ENCODE measurements at regions not wholly inside any gene's neighbourhood (a gene's known extent, or its start where the extent isn't known, plus 50 kb on each side); places are given as distances from the start of the nearest gene placed in this dataset.
"Not testable (repeated sequence)": the region's sequence is repeated elsewhere in the genome, so short reads cannot be mapped to it uniquely, and the experiment has no call there.

DNA sequence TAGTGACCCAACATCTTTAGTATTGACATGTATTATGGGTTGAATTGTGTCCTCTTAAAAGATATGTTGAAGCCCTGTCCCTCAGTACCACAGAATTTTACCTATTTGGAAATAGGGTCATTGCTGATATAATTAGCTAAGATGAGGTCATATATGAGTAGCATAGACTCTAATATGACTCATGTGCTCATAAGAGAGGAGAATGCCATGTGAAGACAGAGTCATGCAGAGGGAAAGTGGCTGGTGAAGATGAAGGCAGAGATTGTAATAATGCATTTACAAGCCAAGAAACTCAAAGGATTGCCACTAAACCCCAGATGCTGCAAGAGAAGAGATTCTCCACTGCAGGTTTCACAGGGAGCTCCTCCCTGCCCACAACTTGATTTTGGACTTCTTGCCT lies 496.4 kb downstream of the KIF20B start:
- no peak for DNase-seq

GRCh38 chr10:90199093-90199492 lies 497.7 kb downstream of the KIF20B start:
- DNase-seq, result no peak

- DNase-seq, result no peak
These were observed 498.1 kb downstream of the KIF20B start for GRCh38 chr10:90199513-90199912.

DNA sequence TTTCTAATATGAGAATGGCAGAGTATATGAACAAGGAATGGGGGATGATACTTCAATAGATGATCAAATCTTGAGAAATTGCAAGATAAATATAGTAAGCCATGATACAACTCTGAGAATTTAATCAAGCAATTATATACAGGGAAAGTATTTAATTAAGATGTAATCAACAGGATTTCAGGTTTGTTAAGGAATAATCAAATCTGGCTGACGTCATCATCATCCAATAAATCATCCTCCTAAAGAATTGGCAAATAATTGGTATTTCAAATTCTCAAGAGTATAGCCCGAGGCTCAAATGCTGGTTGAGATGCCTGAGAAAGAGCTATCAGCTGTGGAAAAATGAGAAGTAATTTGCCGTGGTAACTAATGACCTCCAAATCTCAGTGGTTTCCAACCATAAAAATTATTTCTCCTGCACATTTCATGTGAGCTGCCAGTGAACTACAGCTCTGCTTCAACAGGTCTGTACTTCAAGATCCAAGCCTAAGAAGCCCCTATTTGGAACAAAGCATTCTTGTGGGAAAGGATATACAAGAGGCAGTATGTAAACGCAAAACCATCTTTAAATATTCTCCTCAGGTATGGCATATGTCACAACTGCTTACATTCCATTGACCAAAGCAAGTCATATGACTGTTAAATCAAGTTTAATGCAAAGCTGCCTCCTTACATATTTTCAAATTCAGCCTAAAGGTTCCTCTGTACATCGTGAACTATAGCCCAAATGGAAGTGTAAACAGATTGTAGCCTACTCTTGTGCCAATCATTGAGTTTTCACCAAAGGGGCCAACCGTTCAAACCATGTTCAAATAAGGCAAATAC lies 503.0 kb downstream of the KIF20B start:
- no peak for DNase-seq

DNA sequence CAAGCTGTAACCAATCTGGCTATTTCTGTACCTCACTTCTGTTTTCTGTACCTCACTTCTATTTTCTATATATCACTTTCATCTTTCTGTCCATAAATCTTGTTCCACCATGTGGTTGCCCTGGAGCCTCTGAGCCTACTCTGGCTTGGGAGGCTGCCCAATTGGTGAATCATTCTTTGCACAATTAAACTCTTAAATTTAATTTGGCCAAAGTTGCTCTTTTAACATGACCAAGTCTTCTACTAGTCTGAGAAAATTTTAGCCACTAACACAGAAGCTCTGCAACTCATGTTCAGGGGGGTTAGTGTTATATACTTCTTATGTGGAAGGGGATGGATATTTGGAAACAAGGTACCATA lies 503.5 kb downstream of the KIF20B start:
- DNase-seq, result no peak

DNA sequence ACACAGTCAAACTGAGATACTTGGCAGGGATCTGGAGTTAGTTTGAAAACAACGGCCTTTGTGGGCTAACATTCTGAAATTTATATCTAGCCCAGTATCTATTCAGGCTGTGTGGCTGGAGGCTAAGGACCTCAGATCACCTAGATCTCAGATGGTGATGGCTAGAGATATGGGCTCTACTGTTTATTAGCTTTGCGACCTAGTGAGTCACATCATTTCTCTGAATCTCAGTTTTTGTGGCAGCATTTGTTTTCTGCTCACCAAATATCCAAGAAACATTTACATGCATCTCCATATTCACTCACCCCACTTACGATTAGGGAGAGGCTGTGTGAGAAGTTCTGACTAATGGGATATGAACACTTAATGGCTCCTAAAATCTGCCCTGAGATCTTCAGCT lies 503.9 kb downstream of the KIF20B start:
- no peak for DNase-seq

DNA sequence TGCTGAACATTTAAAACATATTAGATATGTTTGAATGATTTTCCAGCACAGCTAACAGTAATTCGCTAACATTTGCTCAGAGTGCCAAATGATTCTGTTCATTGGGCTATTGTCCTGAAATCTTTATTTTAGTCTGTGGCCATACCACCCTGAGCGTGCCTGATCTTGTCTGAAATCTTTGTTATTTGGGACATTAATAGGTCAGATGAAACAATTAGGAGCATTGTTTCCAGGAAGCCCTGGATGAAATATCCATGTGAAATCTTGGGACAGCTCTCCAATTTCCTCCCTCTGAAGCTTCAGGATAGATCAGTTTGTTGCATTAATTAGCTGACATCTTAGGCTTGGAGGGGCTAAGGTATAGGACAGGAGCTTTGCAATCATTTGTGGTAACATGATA lies 512.0 kb downstream of the KIF20B start:
- DNase-seq, result no peak

DNA sequence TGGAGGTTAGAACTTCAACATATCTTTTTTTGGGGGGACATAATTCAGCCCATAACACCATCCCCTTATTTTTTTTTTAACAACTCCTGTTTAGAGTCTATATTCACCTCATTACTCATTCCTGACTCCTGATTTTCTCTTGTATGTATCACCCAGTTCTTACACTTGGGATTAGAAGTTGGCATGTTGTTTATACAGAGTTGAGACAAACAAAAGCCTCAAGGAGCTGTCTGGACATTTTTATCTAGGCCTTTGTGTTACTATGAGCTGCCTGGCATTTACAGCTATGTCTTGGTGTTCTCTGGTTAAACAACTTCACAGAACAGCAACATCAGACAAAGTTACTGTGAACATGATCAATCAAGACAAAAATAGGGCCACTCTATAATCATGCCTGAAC lies 517.5 kb downstream of the KIF20B start:
- no peak for DNase-seq

- no peak for DNase-seq
These were observed 521.0 kb downstream of the KIF20B start for GRCh38 chr10:90222372-90222771.

GRCh38 chr10:90222939-90223338 lies 521.5 kb downstream of the KIF20B start:
- DNase-seq, result no peak

DNA sequence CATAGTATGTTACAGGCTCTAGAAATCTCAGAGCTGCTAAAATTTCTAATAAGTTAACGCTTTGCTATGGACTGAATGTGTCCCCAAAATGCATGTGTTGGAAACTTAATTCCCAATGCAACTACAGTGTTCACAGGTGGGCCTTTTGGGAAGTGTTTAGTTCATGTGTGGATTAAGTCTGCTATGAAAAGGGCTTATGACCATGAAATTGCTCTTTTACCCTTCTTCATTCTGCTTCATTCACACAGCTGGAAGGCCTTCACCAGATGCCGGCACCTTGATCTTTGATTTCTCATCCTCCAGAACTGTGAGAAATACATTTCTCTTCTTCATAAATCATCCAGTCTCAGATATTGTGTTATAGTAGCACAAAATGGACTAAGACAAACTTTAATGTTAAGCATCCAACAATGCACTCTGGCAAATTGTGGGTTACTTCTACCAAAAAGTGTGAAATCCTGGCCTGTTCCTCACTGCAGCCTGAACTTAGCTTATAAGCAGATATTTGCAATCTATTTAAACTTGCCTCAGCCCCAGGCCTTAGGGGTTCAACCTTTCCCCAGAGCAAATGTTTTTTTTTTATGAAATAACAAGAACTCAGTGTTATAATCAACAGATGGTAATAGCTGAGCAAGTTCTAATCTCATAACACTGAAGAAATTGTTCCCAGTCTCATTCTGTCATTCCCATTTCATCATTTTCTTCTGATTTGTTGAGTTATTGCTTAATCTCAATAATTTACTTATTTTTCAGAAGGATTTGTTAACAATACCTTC lies 523.6 kb downstream of the KIF20B start:
- no peak for DNase-seq

DNA sequence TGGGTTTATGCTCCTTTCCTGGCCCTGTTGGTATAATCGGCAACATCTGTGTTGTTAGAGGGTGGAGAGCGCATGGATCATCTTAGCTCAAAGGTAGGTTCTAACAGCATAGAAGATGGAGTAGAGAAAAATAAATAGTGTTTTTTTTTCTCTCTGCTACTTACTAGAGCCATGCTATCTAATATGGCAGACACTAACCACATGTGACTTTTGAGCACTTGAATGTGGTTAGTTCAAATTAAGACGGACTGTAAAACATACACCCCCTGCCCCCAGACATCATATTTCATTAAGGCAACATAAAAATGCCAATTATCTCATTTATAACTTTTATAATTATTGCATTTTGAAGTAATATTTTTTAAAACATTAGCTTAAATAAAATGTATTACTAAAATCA lies 525.1 kb downstream of the KIF20B start:
- DNase-seq, result no peak

DNA sequence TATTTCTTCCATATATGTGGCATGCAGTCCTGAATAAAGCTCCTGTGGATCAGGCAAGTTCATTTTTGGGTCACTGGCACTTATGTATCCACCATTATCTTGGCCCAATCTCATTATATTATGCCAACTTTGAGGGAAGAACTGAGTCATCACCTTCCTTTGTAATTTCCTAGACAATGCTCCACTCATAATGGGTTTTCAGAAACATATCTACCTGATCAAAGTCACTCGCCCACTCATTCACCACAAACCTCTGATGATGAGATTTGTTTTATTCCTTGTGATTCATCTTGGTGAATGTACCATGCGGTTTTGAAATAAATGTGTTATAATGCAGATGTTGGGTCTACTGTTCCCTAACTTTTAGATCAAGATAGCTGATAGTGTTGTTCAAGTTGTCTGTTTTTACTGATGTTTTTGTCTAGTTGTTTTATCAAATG lies 525.8 kb downstream of the KIF20B start:
- no peak for DNase-seq

GRCh38 chr10:90227786-90228185 lies 526.4 kb downstream of the KIF20B start:
- no peak for DNase-seq

GRCh38 chr10:90229486-90229885 lies 528.1 kb downstream of the KIF20B start:
- no peak for DNase-seq

- not testable (repeated sequence) for DNase-seq
These were observed 532.4 kb downstream of the KIF20B start for GRCh38 chr10:90233805-90234204.

- no peak for DNase-seq
These were observed 544.2 kb downstream of the KIF20B start for GRCh38 chr10:90245623-90246022.

DNA sequence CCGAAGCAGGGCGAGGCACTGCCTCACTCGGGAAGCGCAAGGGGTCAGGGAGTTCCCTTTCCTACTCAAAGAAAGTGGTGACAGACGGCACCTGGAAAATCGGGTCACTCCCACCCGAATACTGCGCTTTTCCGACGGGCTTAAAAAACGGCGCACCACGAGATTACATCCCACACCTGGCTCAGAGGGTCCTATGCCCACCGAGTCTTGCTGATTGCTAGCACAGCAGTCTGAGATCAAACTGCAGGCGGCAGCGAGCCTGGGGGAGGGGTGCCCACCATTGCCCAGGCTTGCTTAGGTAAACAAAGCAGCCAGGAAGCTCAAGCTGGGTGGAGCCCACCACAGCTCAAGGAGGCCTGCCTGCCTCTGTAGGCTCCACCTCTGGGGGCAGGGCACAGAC lies 549.4 kb downstream of the KIF20B start:
- not testable (repeated sequence) for DNase-seq

GRCh38 chr10:90269699-90270098 lies 568.3 kb downstream of the KIF20B start:
- no peak for DNase-seq

DNA sequence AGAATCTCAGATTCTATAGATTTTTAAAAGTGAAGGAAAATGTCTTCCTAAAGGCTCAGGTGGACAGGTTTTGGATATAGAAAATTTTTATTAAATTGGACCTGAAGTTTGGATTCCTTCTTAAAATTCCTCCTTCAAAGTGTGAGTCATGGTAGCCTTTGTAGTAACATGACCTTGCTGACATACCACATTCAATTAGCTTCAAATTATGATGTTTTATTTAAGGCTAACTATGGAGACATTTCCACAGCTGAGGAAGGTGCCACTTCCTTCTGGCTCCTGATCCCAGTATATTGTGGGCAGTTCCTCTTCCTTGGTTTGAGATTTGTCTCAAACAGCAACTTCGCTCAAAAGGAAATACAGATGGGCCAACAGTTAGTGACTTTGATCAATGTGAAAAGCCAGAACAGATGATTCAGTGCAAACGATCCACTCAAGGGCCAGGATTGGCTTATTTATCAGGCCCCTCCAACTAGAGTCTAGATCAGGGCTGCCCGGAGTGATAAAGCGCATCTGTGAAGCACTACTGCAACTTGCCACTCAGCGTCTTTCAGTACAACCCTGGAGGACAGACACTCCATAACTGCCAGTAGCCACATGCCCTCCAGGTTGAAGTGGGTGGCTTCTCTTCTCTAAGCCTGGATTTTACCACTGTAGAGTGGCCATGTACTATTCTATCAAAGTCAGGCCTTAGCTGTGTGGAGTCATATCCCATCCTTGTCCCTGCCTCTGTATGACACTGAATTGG lies 573.5 kb downstream of the KIF20B start:
- no peak for DNase-seq

GRCh38 chr10:90276894-90277475 lies 575.6 kb downstream of the KIF20B start:
- DNase-seq, result no peak

- no peak for DNase-seq
These were observed 571.4 kb downstream of the HTR7 start for GRCh38 chr10:90286406-90286805.

GRCh38 chr10:90286941-90287340 lies 570.9 kb downstream of the HTR7 start:
- DNase-seq, result no peak

Measured in NCI-H2029 (cell line).